SHP77 (cell line): ENCODE measurements at regions not wholly inside any gene's neighbourhood (a gene's known extent, or its start where the extent isn't known, plus 50 kb on each side); places are given as distances from the start of the nearest gene placed in this dataset.
"Not testable (repeated sequence)": the region's sequence is repeated elsewhere in the genome, so short reads cannot be mapped to it uniquely, and the experiment has no call there.

ENCODE experiments used
- DNase-seq, 2 experiments: peaks; one replicate each; lab custom pipeline; 2025; lab: John Stamatoyannopoulos, UW

GRCh38 chr2:175251425-175252041 lies 70.0 kb upstream of the ATP5MC3 start:
- peak; percentile 9 to 17 for DNase-seq

- DNase-seq = no peak
Measured at GRCh38 chr2:175247159-175247558, 65.6 kb upstream of the ATP5MC3 start.

- DNase-seq = no peak
Measured at GRCh38 chr2:175244697-175245096, 63.2 kb upstream of the ATP5MC3 start.

GRCh38 chr2:175241691-175242090 lies 60.2 kb upstream of the ATP5MC3 start:
- no peak for DNase-seq

GRCh38 chr2:175240033-175240432 lies 58.5 kb upstream of the ATP5MC3 start:
- not testable (repeated sequence) for DNase-seq

GRCh38 chr2:175236930-175237329 lies 55.4 kb upstream of the ATP5MC3 start:
- DNase-seq = no peak

GRCh38 chr2:175234650-175235049 lies 53.1 kb upstream of the ATP5MC3 start:
- no peak for DNase-seq

GRCh38 chr2:175234153-175234552 lies 52.6 kb upstream of the ATP5MC3 start:
- no peak for DNase-seq

GRCh38 chr2:175233135-175233719 lies 51.7 kb upstream of the ATP5MC3 start:
- no peak for DNase-seq
